OCI-LY7 (cell line): ENCODE measurements at regions not wholly inside any gene's neighbourhood (a gene's known extent, or its start where the extent isn't known, plus 50 kb on each side); places are given as distances from the start of the nearest gene placed in this dataset.

Experiments
- BruUV-seq: library from RNA; stranded (reverse); fragments of 400-500 nt; replicated peaks from 2 replicates; lab custom pipeline; 2021; lab: Mats Ljungman, UMichigan
- CTCF ChIA-PET: fragments of 300-600 bp; sonication (Branson Sonifier 250); formaldehyde crosslinking; loops from one replicate; lab custom pipeline; 2022; ENCODE audit warnings: antibody characterized with exemption; ENCODE audit not compliant: unreplicated experiment; lab: Charles Lee
- POLR2A ChIA-PET: fragments of 300-600 bp; sonication (Branson Sonifier 250); formaldehyde crosslinking; loops from one replicate; lab custom pipeline; 2022; ENCODE audit warnings: antibody characterized with exemption; lab: Charles Lee
- DNase-seq: peaks from one replicate; pipeline ENCODE4 v3.0.0-alpha.2; 2015; ENCODE audit warnings: low spot score
- H2AFZ ChIP-seq: fragments of 200-600 bp; sonication (generic), shearing (Covaris generic); 2 replicates; pipeline ENCODE4 v1.6.1; 2014; ENCODE audit warnings: mild to moderate bottlenecking, antibody characterized with exemption, low read length, moderate library complexity
- H3K27ac ChIP-seq: fragments of 200-600 bp; sonication (generic); 2 replicates; pipeline ENCODE4 v1.5.1; 2014; ENCODE audit warnings: mixed run types, low read depth, mild to moderate bottlenecking, moderate library complexity, low read length, inconsistent platforms; ENCODE audit not compliant: poor library complexity, severe bottlenecking
- H3K36me3 ChIP-seq: fragments of 200-600 bp; sonication (generic); 2 replicates; pipeline ENCODE4 v1.6.1; 2014; ENCODE audit warnings: mild to moderate bottlenecking, antibody characterized with exemption, low read length, moderate library complexity, mixed read lengths; ENCODE audit not compliant: insufficient read depth
- H3K4me1 ChIP-seq: fragments of 200-600 bp; sonication (generic); 2 replicates; pipeline ENCODE4 v1.5.1; 2014; ENCODE audit warnings: mild to moderate bottlenecking, low read length; ENCODE audit not compliant: insufficient read depth, poor library complexity, severe bottlenecking
- H3K4me2 ChIP-seq: fragments of 200-600 bp; sonication (generic); 2 replicates; pipeline ENCODE4 v1.6.1; 2014; ENCODE audit warnings: mild to moderate bottlenecking, low read length
- H3K4me3 ChIP-seq: fragments of 200-600 bp; sonication (generic); 2 replicates; pipeline ENCODE4 v1.5.1; 2014; ENCODE audit warnings: mild to moderate bottlenecking, low read depth, low read length; ENCODE audit not compliant: poor library complexity, severe bottlenecking
- H3K79me2 ChIP-seq: fragments of 200-600 bp; sonication (generic); 2 replicates; pipeline ENCODE4 v1.6.1; 2016; ENCODE audit warnings: low read depth, mild to moderate bottlenecking, low read length, moderate library complexity, mixed read lengths; ENCODE audit not compliant: insufficient read depth
- H3K9me2 ChIP-seq: fragments of 200-600 bp; sonication (generic); 2 replicates; pipeline ENCODE4 v1.6.1; 2016; ENCODE audit warnings: mild to moderate bottlenecking, low read length, mixed read lengths; ENCODE audit not compliant: insufficient read depth
- H3K9me3 ChIP-seq: fragments of 200-600 bp; sonication (generic); 2 replicates; pipeline ENCODE4 v1.6.1; 2014; ENCODE audit warnings: mild to moderate bottlenecking, mixed run types, low read length, mixed read lengths
- H4K20me1 ChIP-seq: fragments of 200-600 bp; sonication (generic); 2 replicates; pipeline ENCODE4 v1.6.1; 2014; ENCODE audit warnings: mild to moderate bottlenecking, antibody characterized with exemption, low read length, moderate library complexity, mixed read lengths; ENCODE audit not compliant: insufficient read depth
- CTCF ChIP-seq: fragments of 200-600 bp; sonication (generic); conservative IDR thresholded peaks from 2 replicates; pipeline ENCODE4 v1.5.1; 2014; ENCODE audit warnings: mild to moderate bottlenecking, antibody characterized with exemption, low read length, moderate library complexity, mixed read lengths
- EZH2phosphoT487 ChIP-seq: fragments of 200-600 bp; sonication (generic); IDR thresholded peaks from 2 replicates; pipeline ENCODE4 v1.6.1; 2018; ENCODE audit warnings: low read depth, borderline replicate concordance, mild to moderate bottlenecking, mixed run types, antibody characterized with exemption, low read length, moderate library complexity, mixed read lengths
- intact Hi-C: fragments of 100-400 bp; cut with micrococcal nuclease; formaldehyde crosslinking; loops from one replicate; pipeline ENCODE4 v1.10.0; 2022; ENCODE audit not compliant: unreplicated experiment

- Histone ChIP-seq H3K4me1 (no peaks in the 10 kb centered on the region), H3K9me2 (no peaks in the 10 kb centered on the region), H3K4me3 (no peak overlapping the region), H3K36me3 (no peaks in the 10 kb centered on the region), H3K27ac (no peak overlapping the region), H2AFZ (no peak overlapping the region), H4K20me1 (no peaks in the 10 kb centered on the region), H3K79me2 (no peaks in the 10 kb centered on the region), H3K9me3 (no peaks in the 10 kb centered on the region), H3K4me2 (no peak overlapping the region)
- CTCF ChIA-PET, result no interaction called here
- intact Hi-C loops, result no loop called here
- TF ChIP-seq EZH2phosphoT487 (no peak), CTCF (no peak)
- DNase-seq, result no peak
- POLR2A ChIA-PET, result no interaction called here
- no TSS peak for BruUV-seq
Measured at GRCh38 chr13:44695520-44695919, 119.4 kb upstream of the TSC22D1 start.

- H3K9me2 ChIP-seq, result no peaks in the 10 kb centered on the region
- H3K9me3 ChIP-seq, result no peaks in the 10 kb centered on the region
- H3K79me2 ChIP-seq, result no peaks in the 10 kb centered on the region
- H3K4me3 ChIP-seq, result no peak overlapping the region
- H3K36me3 ChIP-seq, result no peaks in the 10 kb centered on the region
- CTCF ChIA-PET, result no interaction called here
- no peaks in the 10 kb centered on the region for H4K20me1 ChIP-seq
- intact Hi-C loops, result no loop called here
- no peak overlapping the region for H3K4me2 ChIP-seq
- no peak for DNase-seq
- H3K4me1 ChIP-seq, result no peaks in the 10 kb centered on the region
- POLR2A ChIA-PET, result interaction anchor here (0.6 kb wide), 1 partner anchor 119 kb away, joined by 3 read pairs; no protein-coding TSS in a partner anchor
- H3K27ac ChIP-seq, result no peak overlapping the region
- no peak overlapping the region for H2AFZ ChIP-seq
- no TSS peak for BruUV-seq
- no peak for TF ChIP-seq CTCF
Measured at GRCh38 chr13:44694842-44695241, 118.7 kb upstream of the TSC22D1 start.

GRCh38 chr13:44694291-44694690, 118.2 kb upstream of the TSC22D1 start:
- no peaks in the 10 kb centered on the region for H3K79me2 ChIP-seq
- no peaks in the 10 kb centered on the region for H3K9me3 ChIP-seq
- H3K36me3 ChIP-seq, result no peaks in the 10 kb centered on the region
- POLR2A ChIA-PET, result interaction anchor here (0.6 kb wide), 1 partner anchor 119 kb away, joined by 3 read pairs; no protein-coding TSS in a partner anchor
- DNase-seq, result no peak
- no peak overlapping the region for H3K27ac ChIP-seq
- BruUV-seq, result no TSS peak
- no peak overlapping the region for H3K4me2 ChIP-seq
- intact Hi-C loops, result no loop called here
- no peaks in the 10 kb centered on the region for H3K4me1 ChIP-seq
- no peak overlapping the region for H3K4me3 ChIP-seq
- TF ChIP-seq EZH2phosphoT487 (no peak), CTCF (no peak)
- H2AFZ ChIP-seq, result no peak overlapping the region
- H4K20me1 ChIP-seq, result no peaks in the 10 kb centered on the region
- CTCF ChIA-PET, result no interaction called here
- H3K9me2 ChIP-seq, result no peaks in the 10 kb centered on the region
